ENCODE measurements at regions not wholly inside any gene's neighbourhood (a gene's known extent, or its start where the extent isn't known, plus 50 kb on each side); places are given as distances from the start of the nearest gene placed in this dataset.

DNA sequence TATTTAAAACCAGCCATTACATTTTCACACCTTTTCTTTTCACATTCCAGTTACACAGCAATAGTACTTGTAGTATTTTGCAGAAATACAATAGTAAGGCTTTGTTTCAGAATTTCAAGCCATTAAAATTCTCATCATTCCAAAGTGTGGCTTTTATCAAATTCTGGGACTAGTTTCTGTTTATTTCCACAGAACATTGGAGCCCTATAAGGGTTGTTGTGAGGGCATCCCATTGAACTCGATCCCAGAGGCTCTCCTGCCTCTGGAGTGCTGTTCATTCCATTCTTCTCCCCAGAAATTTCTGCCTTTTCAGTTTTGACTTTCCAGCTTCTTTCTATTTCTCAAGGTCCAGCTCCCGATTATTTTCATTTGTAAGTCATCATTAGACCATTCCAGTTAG lies 645.5 kb downstream of the ADGRL2 start:
- no peaks in the 10 kb centered on the region for H3K27me3 ChIP-seq
- H3K36me3 ChIP-seq = no peaks in the 10 kb centered on the region
- peaks cover 0 to under 1% of the 10 kb centered on the region in 2 donors for H3K9me3 ChIP-seq
- H3K27ac ChIP-seq = peak overlapping the region in 1 of 2 donors; percentile 25
- no peaks in the 10 kb centered on the region for H3K4me1 ChIP-seq
- DNase-seq (ENCODE audit: low spot score in 2 of 2) = no peak
- TF ChIP-seq POLR2AphosphoS5 (IDR thresholded peaks at IDR 0.05) (no peak), POLR2A (IDR thresholded peaks at IDR 0.05) (no peak)
- TF ChIP-seq, protein P1, sequence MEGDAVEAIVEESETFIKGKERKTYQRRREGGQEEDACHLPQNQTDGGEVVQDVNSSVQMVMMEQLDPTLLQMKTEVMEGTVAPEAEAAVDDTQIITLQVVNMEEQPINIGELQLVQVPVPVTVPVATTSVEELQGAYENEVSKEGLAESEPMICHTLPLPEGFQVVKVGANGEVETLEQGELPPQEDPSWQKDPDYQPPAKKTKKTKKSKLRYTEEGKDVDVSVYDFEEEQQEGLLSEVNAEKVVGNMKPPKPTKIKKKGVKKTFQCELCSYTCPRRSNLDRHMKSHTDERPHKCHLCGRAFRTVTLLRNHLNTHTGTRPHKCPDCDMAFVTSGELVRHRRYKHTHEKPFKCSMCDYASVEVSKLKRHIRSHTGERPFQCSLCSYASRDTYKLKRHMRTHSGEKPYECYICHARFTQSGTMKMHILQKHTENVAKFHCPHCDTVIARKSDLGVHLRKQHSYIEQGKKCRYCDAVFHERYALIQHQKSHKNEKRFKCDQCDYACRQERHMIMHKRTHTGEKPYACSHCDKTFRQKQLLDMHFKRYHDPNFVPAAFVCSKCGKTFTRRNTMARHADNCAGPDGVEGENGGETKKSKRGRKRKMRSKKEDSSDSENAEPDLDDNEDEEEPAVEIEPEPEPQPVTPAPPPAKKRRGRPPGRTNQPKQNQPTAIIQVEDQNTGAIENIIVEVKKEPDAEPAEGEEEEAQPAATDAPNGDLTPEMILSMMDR (IDR thresholded peaks at IDR 0.05) = no peak
- intact Hi-C loops (cut with DNase I; ENCODE audit: low total_unique reads) = no loop called here
- H3K4me3 ChIP-seq = no peak overlapping the region

DNA sequence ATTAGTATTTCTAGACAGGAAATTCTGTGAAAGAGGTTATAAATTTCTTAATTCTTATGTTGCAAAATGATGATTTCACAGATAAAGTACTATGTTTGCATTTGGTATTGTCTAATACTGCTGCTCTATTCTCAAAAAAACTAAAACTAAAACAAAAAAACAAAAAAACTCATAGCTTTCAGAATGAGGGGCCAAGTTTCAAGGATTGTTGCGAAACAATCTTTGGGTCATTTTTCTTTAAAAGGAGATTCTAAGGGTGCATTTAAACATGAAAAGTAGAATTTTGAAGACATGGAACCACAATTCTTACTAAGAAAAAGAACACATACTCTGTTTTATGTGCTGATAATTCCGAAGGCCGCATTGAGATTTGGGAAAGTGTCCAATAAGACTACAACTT lies 645.1 kb downstream of the ADGRL2 start:
- no peaks in the 10 kb centered on the region for H3K4me1 ChIP-seq
- H3K27ac ChIP-seq = peak overlapping the region in 1 of 2 donors; percentile 25
- TF ChIP-seq POLR2AphosphoS5 (IDR thresholded peaks at IDR 0.05) = no peak
- TF ChIP-seq, protein P1 (IDR thresholded peaks at IDR 0.05) = no peak
- TF ChIP-seq POLR2A (IDR thresholded peaks at IDR 0.05) = no peak
- intact Hi-C loops (cut with DNase I; ENCODE audit: low total_unique reads) = no loop called here
- no peaks in the 10 kb centered on the region for H3K36me3 ChIP-seq
- DNase-seq (ENCODE audit: low spot score in 2 of 2) = no peak
- no peak overlapping the region for H3K4me3 ChIP-seq
- H3K9me3 ChIP-seq = no peaks in the 10 kb centered on the region
- H3K27me3 ChIP-seq = no peaks in the 10 kb centered on the region

DNA sequence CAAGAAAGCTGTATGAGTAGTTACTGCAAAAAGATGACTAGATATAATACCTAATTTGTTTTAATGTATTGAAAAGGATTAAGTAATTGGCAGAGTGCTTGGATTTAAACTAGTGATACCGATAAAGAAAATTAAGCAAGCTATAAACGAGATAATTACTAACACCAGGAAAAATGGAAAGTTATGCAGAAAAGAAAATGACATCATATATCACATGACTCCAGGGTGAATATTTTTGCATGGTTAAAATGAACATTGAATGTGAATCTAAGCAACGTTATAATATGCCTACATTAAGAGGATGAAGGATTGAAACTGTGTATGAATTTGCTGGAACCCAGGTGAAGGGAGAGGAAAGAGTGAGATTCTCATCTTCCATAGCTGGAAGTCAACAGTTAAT lies 644.4 kb downstream of the ADGRL2 start:
- Histone ChIP-seq H3K36me3 (no peaks in the 10 kb centered on the region), H3K27me3 (no peaks in the 10 kb centered on the region), H3K9me3 (no peaks in the 10 kb centered on the region), H3K4me1 (no peaks in the 10 kb centered on the region), H3K4me3 (no peak overlapping the region), H3K27ac (no peak overlapping the region)
- TF ChIP-seq, protein P1 (IDR thresholded peaks at IDR 0.05) = no peak
- TF ChIP-seq POLR2A (IDR thresholded peaks at IDR 0.05) (no peak), POLR2AphosphoS5 (IDR thresholded peaks at IDR 0.05) (no peak)
- intact Hi-C loops (cut with DNase I; ENCODE audit: low total_unique reads) = no loop called here
- no peak for DNase-seq (ENCODE audit: low spot score in 2 of 2)

DNA sequence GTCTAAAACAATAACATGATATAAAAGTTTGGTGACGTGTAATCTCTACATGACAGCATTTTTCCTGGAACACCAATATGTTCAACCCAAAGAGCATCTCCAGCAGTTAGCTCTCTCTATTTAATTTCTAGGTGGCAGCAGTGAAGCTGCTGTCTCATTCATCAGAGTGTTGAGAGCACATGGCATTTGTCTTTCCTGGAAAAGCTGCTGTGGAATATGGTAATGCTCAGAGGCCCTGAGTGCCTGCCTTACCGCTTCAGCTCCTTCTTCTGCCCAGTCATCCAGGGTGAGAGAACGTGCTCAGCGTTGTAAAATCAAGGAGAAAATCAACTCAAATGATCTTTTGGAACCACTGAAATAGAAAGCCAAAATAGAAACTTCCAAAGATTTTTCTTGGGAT lies 640.7 kb downstream of the ADGRL2 start:
- no peak for DNase-seq (ENCODE audit: low spot score in 2 of 2)
- Histone ChIP-seq H3K36me3 (no peaks in the 10 kb centered on the region), H3K4me1 (no peaks in the 10 kb centered on the region), H3K27ac (no peak overlapping the region), H3K27me3 (no peaks in the 10 kb centered on the region), H3K4me3 (no peak overlapping the region), H3K9me3 (no peaks in the 10 kb centered on the region)
- intact Hi-C loops (cut with DNase I; ENCODE audit: low total_unique reads) = no loop called here
- TF ChIP-seq, protein P1 (IDR thresholded peaks at IDR 0.05) = no peak
- no peak for TF ChIP-seq POLR2AphosphoS5 (IDR thresholded peaks at IDR 0.05)
- TF ChIP-seq POLR2A (IDR thresholded peaks at IDR 0.05) = no peak

DNA sequence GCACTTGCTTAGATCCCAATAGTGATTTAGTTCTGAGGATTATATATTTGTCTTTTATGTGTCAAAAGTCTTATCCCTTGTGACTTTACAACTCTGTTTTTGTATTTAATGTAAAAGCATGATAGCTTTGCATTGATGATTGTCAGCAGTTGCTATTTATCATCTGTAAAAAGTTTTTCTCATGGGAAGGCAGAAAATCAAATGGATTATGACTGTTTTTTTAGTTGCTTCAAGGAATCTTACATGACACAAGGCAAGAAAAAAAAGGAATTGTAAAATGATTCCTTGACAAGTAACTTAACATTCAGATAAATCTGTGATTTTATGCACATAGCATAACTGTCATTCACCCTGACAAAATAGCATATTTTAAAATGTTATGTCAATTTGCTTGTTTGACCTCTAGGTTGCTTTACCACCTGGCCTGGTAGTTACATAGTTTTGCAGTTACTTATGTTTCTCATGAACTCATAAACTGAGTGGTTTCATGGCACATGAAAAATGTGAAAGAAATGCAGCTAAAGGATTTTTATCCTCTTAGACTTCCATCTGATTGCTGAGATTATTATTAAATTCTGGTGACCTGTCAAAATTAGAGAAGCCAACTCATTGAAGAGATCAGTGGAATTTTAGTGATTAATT lies 622.6 kb downstream of the ADGRL2 start:
- H3K27ac ChIP-seq = no peak overlapping the region
- no peaks in the 10 kb centered on the region for H3K36me3 ChIP-seq
- no peak for TF ChIP-seq POLR2AphosphoS5 (IDR thresholded peaks at IDR 0.05)
- TF ChIP-seq, protein P1 (IDR thresholded peaks at IDR 0.05) = no peak
- no peak for TF ChIP-seq POLR2A (IDR thresholded peaks at IDR 0.05)
- H3K4me3 ChIP-seq = no peak overlapping the region
- no peaks in the 10 kb centered on the region for H3K9me3 ChIP-seq
- no peaks in the 10 kb centered on the region for H3K4me1 ChIP-seq
- no peaks in the 10 kb centered on the region for H3K27me3 ChIP-seq
- intact Hi-C loops (cut with DNase I; ENCODE audit: low total_unique reads) = no loop called here
- no peak for DNase-seq (ENCODE audit: low spot score in 2 of 2)
